Neutrophil (primary cell): ENCODE measurements at regions not wholly inside any gene's neighbourhood (a gene's known extent, or its start where the extent isn't known, plus 50 kb on each side); places are given as distances from the start of the nearest gene placed in this dataset.

ENCODE experiments used
- H3K27ac ChIP-seq: fragments of 200-600 bp; sonication (generic); 2 replicates; pipeline ENCODE4 v1.5.1; 2016; ENCODE audit warnings: mild to moderate bottlenecking, moderate library complexity
- H3K27me3 ChIP-seq: fragments of 200-600 bp; sonication (generic); 2 replicates; pipeline ENCODE4 v1.6.0; 2016; ENCODE audit warnings: mild to moderate bottlenecking
- H3K36me3 ChIP-seq: fragments of 200-600 bp; sonication (generic); 2 replicates; pipeline ENCODE4 v1.5.1; 2017
- H3K4me1 ChIP-seq, 2 experiments: fragments of 200-600 bp in 1 of 2; sonication (generic) in 1 of 2; 1 replicate in 1 of 2; 2 replicates in 1 of 2; pipeline versions ENCODE4 v1.5.1 to v1.6.1; 2013 to 2016; ENCODE audit warnings: low read depth in 1 of 2, low read length in 1 of 2, mild to moderate bottlenecking in 1 of 2, moderate library complexity in 1 of 2; ENCODE audit not compliant: control insufficient read depth in 1 of 2, insufficient read depth in 1 of 2
- H3K4me3 ChIP-seq, 2 experiments: fragments of 200-600 bp in 1 of 2; sonication (generic) in 1 of 2; 1 replicate in 1 of 2; 2 replicates in 1 of 2; pipeline ENCODE4 v1.5.1; 2013 to 2016; ENCODE audit warnings: low read depth in 1 of 2, low read length in 1 of 2, mild to moderate bottlenecking in 1 of 2, moderate library complexity in 1 of 2
- H3K9me3 ChIP-seq: fragments of 200-600 bp; sonication (generic); 2 replicates; pipeline ENCODE4 v1.5.1; 2016
- TF ChIP-seq, protein P1 (sequence below): fragments of 200-600 bp; sonication (generic); IDR thresholded peaks from 2 replicates; pipeline ENCODE4 v1.5.1; 2016; ENCODE audit warnings: antibody characterized with exemption

DNA sequence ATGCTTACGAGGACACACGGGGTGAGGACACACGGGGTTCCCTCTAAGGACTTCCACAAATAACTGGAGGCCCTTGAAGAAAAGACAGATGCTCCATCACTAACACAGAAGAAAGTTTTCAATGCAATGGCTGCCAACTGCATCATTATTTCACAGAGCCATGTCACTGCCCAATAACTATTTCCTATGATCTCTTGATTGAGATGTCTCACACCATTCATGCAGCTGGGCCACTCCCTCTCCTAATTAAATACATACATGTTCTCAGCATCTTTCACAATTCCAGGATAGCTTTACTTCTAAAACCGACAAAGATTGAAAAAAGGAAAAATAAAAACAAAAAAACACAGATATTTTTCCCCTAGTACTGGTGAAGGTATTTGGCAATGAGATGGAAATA, 650.8 kb downstream of the SEMA5A start:
- no peaks in the 10 kb centered on the region for H3K4me1 ChIP-seq
- H3K4me3 ChIP-seq, result no peak overlapping the region
- no peaks in the 10 kb centered on the region for H3K9me3 ChIP-seq
- H3K27ac ChIP-seq, result no peak overlapping the region
- no peaks in the 10 kb centered on the region for H3K27me3 ChIP-seq
- H3K36me3 ChIP-seq, result no peaks in the 10 kb centered on the region
- TF ChIP-seq, protein P1, sequence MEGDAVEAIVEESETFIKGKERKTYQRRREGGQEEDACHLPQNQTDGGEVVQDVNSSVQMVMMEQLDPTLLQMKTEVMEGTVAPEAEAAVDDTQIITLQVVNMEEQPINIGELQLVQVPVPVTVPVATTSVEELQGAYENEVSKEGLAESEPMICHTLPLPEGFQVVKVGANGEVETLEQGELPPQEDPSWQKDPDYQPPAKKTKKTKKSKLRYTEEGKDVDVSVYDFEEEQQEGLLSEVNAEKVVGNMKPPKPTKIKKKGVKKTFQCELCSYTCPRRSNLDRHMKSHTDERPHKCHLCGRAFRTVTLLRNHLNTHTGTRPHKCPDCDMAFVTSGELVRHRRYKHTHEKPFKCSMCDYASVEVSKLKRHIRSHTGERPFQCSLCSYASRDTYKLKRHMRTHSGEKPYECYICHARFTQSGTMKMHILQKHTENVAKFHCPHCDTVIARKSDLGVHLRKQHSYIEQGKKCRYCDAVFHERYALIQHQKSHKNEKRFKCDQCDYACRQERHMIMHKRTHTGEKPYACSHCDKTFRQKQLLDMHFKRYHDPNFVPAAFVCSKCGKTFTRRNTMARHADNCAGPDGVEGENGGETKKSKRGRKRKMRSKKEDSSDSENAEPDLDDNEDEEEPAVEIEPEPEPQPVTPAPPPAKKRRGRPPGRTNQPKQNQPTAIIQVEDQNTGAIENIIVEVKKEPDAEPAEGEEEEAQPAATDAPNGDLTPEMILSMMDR, result no peak

DNA sequence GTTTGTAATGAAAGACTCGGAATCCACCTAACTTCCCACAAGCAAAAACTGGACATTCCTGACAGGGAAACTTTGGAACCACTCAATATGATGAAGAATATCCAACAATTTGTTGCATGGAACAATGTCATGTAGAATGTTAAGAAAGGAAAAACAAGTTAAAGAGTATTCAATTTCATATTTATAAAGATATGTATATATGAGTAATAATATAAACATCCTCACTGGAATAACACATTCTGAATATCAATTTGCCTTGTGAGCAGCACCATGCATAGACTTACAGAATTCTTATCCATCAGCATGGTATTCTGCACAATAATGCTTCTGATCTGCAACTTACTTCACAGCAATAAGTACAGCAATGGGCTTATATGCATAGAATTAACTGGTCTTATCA, 650.3 kb downstream of the SEMA5A start:
- H3K36me3 ChIP-seq, result no peaks in the 10 kb centered on the region
- H3K27me3 ChIP-seq, result no peaks in the 10 kb centered on the region
- no peaks in the 10 kb centered on the region for H3K9me3 ChIP-seq
- H3K27ac ChIP-seq, result no peak overlapping the region
- H3K4me3 ChIP-seq, result no peak overlapping the region
- TF ChIP-seq, protein P1, result no peak
- no peaks in the 10 kb centered on the region for H3K4me1 ChIP-seq

DNA sequence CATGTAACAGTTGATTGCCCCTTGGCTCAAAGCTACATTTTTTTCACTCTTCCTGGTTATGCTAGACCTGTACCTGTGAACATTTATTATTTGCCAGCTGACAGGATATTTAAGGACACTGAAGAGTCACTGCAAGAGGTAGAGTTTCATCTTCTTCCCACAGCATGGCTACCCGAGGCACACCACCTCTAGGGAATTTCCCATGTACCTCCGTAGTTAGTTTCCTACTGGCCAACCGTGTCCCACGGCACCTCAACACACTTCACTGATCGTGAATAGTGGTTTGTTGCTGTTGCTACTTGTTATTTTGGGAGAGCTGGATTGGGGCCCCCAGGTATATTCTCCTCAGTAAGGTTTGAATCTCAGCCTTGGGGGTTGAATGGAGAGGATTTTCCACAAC, 648.6 kb downstream of the SEMA5A start:
- H3K9me3 ChIP-seq, result no peaks in the 10 kb centered on the region
- no peak overlapping the region for H3K27ac ChIP-seq
- TF ChIP-seq, protein P1, result no peak
- H3K4me1 ChIP-seq, result no peaks in the 10 kb centered on the region
- no peaks in the 10 kb centered on the region for H3K27me3 ChIP-seq
- no peaks in the 10 kb centered on the region for H3K36me3 ChIP-seq
- H3K4me3 ChIP-seq, result no peak overlapping the region

DNA sequence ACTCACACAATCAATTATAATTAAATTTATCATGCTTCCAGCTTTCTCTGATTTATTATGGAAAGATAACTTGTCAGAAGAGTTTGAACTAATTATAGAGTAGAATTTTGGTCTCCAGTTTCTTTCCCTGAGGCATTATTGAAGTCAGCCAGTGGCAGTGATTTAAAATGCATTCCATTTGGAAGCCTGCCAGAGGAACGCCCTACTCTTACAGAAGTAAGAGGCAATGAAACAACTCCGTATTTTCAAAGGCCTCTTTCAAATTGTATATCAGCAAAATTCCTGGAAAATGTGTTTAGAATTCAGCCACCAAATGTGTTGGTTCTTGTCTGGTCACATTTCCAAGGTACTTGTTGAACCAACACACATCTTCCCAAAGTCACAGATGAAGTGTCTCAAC, 640.9 kb downstream of the SEMA5A start:
- H3K27ac ChIP-seq, result no peak overlapping the region
- H3K9me3 ChIP-seq, result no peaks in the 10 kb centered on the region
- TF ChIP-seq, protein P1, result no peak

DNA sequence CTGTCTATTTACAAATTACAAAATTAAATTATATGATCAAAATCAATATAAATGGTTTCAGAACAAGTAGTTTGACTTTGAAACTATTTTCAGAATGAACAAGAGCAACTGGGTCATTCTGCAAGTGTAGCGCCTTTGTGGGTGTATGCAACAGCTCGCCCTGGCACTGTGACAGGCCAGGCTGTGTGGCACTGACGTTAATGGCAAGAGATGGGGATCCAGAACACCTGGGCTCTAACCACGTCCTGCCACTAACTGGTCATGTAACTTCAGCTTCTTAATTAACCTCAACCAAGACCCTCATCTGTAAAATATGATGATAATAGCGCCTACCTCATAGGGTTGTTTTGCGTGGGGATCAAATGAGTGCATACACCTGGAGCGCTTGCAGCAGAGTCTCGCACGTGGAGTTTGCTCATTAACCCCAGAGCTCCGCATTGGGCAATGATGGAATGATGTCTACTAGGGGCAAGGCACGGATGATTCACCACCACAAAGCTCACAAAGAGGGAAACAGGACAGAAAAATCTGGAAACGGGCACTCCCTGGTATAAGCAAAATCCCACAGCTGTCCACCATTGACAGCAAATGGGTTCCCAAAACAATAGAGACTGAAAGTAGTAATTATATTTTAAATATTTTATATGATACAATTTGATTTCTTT, 639.4 kb downstream of the SEMA5A start:
- Histone ChIP-seq H3K27me3 (no peaks in the 10 kb centered on the region), H3K27ac (no peak overlapping the region), H3K9me3 (no peaks in the 10 kb centered on the region), H3K4me1 (no peaks in the 10 kb centered on the region), H3K4me3 (no peak overlapping the region), H3K36me3 (no peaks in the 10 kb centered on the region)
- TF ChIP-seq, protein P1, result no peak

More for the DNA sequence above, 640.9 kb downstream of the SEMA5A start:
- no peaks in the 10 kb centered on the region for H3K4me1 ChIP-seq
- no peaks in the 10 kb centered on the region for H3K36me3 ChIP-seq
- no peak overlapping the region for H3K4me3 ChIP-seq
- H3K27me3 ChIP-seq, result no peaks in the 10 kb centered on the region
